ENCODE measurements at regions not wholly inside any gene's neighbourhood (a gene's known extent, or its start where the extent isn't known, plus 50 kb on each side); places are given as distances from the start of the nearest gene placed in this dataset.

GRCh38 chrX:119997570-119997969 is 54.0 kb upstream of the NKAP start:
- DNase-seq = peak; percentile 9
- Mint-ChIP-seq H3K9me3 (ENCODE audit: insufficient read depth) (no peaks in the 10 kb centered on the region), H3K27ac (no peak overlapping the region), H3K27me3 (peaks cover 51% of the 10 kb centered on the region), H3K4me3 (no peak overlapping the region), H3K4me1 (peaks cover 21% of the 10 kb centered on the region)
- intact Hi-C loops (cut with micrococcal nuclease) = no loop called here
- ChIA-PET POLR2A (no interaction called here), CTCF (no interaction called here)
- no peaks in the 10 kb centered on the region for H4K20me1 ChIP-seq (ENCODE audit: control insufficient read depth, insufficient read depth, low read length, poor library complexity, severe bottlenecking)
- H3K9ac ChIP-seq (ENCODE audit: low read length) = no peak overlapping the region
- no peaks in the 10 kb centered on the region for H3K79me2 ChIP-seq (ENCODE audit: control insufficient read depth, insufficient read depth, low read length)
- peaks cover 0 to 87% (median 66%) of the 10 kb centered on the region in 4 experiments for H3K27me3 ChIP-seq (replicated peaks in 1 of 4; ENCODE audit: control extremely low read depth in 1 of 4, control insufficient read depth in 3 of 4, insufficient read depth in 4 of 4, low read length in 3 of 4)
- H3K4me3 ChIP-seq (ENCODE audit: control extremely low read depth in 1 of 5, extremely low read depth in 1 of 5, insufficient read depth in 1 of 5, low read depth in 2 of 5, low read length in 4 of 5) = no peak overlapping the region
- TF ChIP-seq, protein P1, sequence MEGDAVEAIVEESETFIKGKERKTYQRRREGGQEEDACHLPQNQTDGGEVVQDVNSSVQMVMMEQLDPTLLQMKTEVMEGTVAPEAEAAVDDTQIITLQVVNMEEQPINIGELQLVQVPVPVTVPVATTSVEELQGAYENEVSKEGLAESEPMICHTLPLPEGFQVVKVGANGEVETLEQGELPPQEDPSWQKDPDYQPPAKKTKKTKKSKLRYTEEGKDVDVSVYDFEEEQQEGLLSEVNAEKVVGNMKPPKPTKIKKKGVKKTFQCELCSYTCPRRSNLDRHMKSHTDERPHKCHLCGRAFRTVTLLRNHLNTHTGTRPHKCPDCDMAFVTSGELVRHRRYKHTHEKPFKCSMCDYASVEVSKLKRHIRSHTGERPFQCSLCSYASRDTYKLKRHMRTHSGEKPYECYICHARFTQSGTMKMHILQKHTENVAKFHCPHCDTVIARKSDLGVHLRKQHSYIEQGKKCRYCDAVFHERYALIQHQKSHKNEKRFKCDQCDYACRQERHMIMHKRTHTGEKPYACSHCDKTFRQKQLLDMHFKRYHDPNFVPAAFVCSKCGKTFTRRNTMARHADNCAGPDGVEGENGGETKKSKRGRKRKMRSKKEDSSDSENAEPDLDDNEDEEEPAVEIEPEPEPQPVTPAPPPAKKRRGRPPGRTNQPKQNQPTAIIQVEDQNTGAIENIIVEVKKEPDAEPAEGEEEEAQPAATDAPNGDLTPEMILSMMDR (IDR thresholded peaks at IDR 0.05) = no peak
- TF ChIP-seq EZH2 (IDR thresholded peaks at IDR 0.05; ENCODE audit: borderline replicate concordance, insufficient read depth, low read depth, low read length, poor library complexity, severe bottlenecking) = no peak
- ATAC-seq (ENCODE audit: low read depth) = no peak
- no peak overlapping the region for H3K27ac ChIP-seq (ENCODE audit: low read length in 2 of 2)
- H3K36me3 ChIP-seq (replicated peaks in 1 of 2; ENCODE audit: control extremely low read depth in 1 of 2, control insufficient read depth in 1 of 2, extremely low read depth in 1 of 2, insufficient read depth in 2 of 2, low read length in 1 of 2) = no peaks in the 10 kb centered on the region
- no peak overlapping the region for H3K4me2 ChIP-seq (replicated peaks; ENCODE audit: low read depth, low read length, poor library complexity, severe bottlenecking)
- no CpG with 5 or more reads among the region's 4 CpGs for WGBS (ENCODE audit: insufficient coverage)
- H3K4me1 ChIP-seq (ENCODE audit: control insufficient read depth in 2 of 2, insufficient read depth in 2 of 2, low read length in 2 of 2) = peaks cover 22 to 28% of the 10 kb centered on the region in 2 donors
- H3K9me3 ChIP-seq (ENCODE audit: control extremely low read depth in 1 of 3, control insufficient read depth in 2 of 3, insufficient read depth in 1 of 3, low read length in 2 of 3) = peaks cover 0 to 14% (median 0%) of the 10 kb centered on the region in 3 donors
- no peak overlapping the region for H2AFZ ChIP-seq (ENCODE audit: insufficient read depth, low read depth, low read length, poor library complexity, severe bottlenecking)

DNA sequence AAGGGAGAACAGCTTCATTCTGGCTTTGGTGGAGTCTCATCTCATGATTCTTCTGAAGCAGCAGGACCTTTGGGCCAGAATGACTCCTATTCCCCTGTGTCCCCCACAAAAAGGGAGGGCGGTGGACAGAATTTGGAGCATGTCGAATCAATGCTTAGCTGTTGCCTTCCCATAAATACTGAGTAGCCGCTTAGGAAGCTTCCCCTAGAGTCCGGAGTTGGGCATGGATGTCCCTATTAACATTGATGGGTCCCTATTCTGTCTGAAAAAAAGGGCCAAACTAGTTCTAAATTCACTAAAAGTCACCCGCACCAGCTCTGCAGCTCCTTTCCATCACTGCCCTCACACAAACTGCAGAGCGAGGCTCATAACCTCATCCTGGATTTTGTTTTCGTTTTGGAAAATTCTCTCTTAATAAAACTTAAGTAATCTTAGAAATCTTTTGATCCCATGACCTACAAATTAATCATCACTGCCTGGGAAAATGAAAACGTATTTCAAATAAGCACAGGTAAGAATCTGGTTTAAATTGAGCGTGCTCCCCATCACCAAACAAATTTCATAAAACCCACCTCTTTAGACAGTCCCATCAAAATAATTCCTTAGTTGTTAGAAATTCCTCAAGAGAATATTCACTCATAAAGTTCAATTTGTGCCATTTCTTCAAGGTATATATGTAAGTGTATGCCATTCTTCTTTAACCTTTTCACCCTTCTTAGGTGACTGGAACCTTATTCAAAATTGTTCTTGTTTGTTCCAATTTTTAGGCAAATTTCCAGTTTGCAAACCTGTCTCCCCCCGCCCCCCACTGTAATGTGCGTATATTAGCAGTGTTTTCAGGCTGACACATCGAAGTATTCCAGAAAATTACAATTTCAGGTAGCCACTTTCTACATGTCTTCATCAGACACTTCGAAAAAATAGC is 53.3 kb upstream of the NKAP start:
- ChIA-PET CTCF (no interaction called here), POLR2A (no interaction called here)

More for the DNA sequence above, 53.3 kb upstream of the NKAP start:
- no peaks in the 10 kb centered on the region for H4K20me1 ChIP-seq (ENCODE audit: control insufficient read depth, insufficient read depth, low read length, poor library complexity, severe bottlenecking)
- H3K4me1 Mint-ChIP-seq = peaks cover 21% of the 10 kb centered on the region
- no peaks in the 10 kb centered on the region for H3K79me2 ChIP-seq (ENCODE audit: control insufficient read depth, insufficient read depth, low read length)
- H3K27ac ChIP-seq (ENCODE audit: low read length in 2 of 2) = no peak overlapping the region
- no peak overlapping the region for H3K9ac ChIP-seq (ENCODE audit: low read length)
- H3K9me3 ChIP-seq (ENCODE audit: control extremely low read depth in 1 of 3, control insufficient read depth in 2 of 3, insufficient read depth in 1 of 3, low read length in 2 of 3) = peaks cover 0 to 14% (median 0%) of the 10 kb centered on the region in 3 donors
- DNase-seq (no peak), ATAC-seq (ENCODE audit: low read depth) (no peak)
- H2AFZ ChIP-seq (ENCODE audit: insufficient read depth, low read depth, low read length, poor library complexity, severe bottlenecking) = no peak overlapping the region
- no peak overlapping the region for H3K4me2 ChIP-seq (replicated peaks; ENCODE audit: low read depth, low read length, poor library complexity, severe bottlenecking)
- H3K27me3 Mint-ChIP-seq = peaks cover 49% of the 10 kb centered on the region
- H3K27me3 ChIP-seq (replicated peaks in 1 of 4; ENCODE audit: control extremely low read depth in 1 of 4, control insufficient read depth in 3 of 4, insufficient read depth in 4 of 4, low read length in 3 of 4) = peaks cover 0 to 87% (median 68%) of the 10 kb centered on the region in 4 experiments
- no peaks in the 10 kb centered on the region for H3K36me3 ChIP-seq (replicated peaks in 1 of 2; ENCODE audit: control extremely low read depth in 1 of 2, control insufficient read depth in 1 of 2, extremely low read depth in 1 of 2, insufficient read depth in 2 of 2, low read length in 1 of 2)
- WGBS (ENCODE audit: insufficient coverage) = 20% methylated on average over 1 of the region's 13 CpGs
- no peak overlapping the region for H3K4me3 Mint-ChIP-seq
- H3K9me3 Mint-ChIP-seq (ENCODE audit: insufficient read depth) = no peaks in the 10 kb centered on the region
- H3K4me3 ChIP-seq (ENCODE audit: control extremely low read depth in 1 of 5, extremely low read depth in 1 of 5, insufficient read depth in 1 of 5, low read depth in 2 of 5, low read length in 4 of 5) = no peak overlapping the region
- TF ChIP-seq, protein P1 (IDR thresholded peaks at IDR 0.05) = no peak
- no peak for TF ChIP-seq EZH2 (IDR thresholded peaks at IDR 0.05; ENCODE audit: borderline replicate concordance, insufficient read depth, low read depth, low read length, poor library complexity, severe bottlenecking)
- H3K27ac Mint-ChIP-seq = no peak overlapping the region
- peaks cover 29 to 34% of the 10 kb centered on the region in 2 donors for H3K4me1 ChIP-seq (ENCODE audit: control insufficient read depth in 2 of 2, insufficient read depth in 2 of 2, low read length in 2 of 2)
- intact Hi-C loops (cut with micrococcal nuclease) = no loop called here

Measured in B cell (primary cell).